ENCODE measurements at regions not wholly inside any gene's neighbourhood (a gene's known extent, or its start where the extent isn't known, plus 50 kb on each side); places are given as distances from the start of the nearest gene placed in this dataset.

GRCh38 chr1:36717431-36717830 is 234.7 kb upstream of the CSF3R start:
- no peak for DNase-seq (ENCODE audit: low read depth)

DNA sequence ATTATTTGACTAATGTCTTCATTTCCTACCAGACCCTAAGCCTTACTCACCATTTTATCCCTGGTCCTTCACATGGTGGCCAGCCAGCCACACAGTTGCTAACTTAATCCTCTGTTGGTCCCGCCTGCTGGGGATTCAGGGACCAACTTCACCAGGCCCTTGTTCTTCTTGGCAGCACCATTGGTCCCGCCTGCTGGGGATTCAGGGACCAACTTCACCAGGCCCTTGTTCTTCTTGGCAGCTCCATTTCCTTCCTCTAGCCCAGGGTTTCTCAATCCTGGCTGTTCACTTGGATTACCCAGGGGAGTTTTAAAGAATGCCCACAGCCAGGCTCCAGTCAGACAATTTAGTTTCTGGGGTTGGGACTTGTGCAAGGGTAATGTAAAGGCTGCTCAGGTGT is 233.1 kb upstream of the CSF3R start:
- no peak for DNase-seq (ENCODE audit: low read depth)

DNA sequence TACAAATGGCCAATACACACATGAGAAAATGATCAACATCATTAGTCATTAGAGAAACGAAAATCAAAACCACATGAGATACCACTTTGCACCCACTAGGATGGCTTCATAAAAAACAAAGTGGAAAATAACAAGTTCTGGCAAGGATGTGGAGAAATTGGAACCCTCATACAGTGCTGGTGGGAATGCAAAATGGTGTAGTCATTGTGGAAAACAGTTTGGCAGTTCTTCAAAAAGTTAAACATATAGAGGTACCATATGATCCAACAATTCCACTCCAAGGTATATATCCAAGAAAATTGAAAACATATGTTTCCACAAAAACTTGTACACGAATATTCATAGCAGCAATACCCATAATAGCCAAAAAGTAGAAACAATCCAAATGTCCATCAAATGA is 231.6 kb upstream of the CSF3R start:
- no peak for DNase-seq (ENCODE audit: low read depth)

DNA sequence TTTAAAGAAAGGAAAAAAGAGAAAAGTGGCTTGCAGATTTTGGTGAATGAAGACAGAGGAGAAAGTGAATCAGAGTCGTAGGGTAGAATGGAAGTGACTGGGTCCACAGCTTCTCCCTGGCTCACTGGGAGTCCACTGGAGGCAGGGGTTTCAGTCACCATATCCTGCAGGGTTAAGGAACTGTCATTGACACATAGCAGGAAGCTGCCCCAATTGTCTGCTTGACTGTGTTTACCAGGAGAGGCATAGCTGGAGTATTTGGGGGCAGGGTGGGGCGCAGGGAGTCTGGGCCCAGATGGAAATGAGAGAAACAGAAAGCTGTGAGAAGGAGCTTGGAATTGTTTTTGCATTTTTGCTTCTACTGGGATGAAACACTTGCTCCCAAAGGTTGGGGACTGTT is 228.8 kb upstream of the CSF3R start:
- DNase-seq (ENCODE audit: low read depth) = no peak

GRCh38 chr1:36710951-36711350 is 228.2 kb upstream of the CSF3R start:
- no peak for DNase-seq (ENCODE audit: low read depth)

GRCh38 chr1:36709869-36710481 is 227.3 kb upstream of the CSF3R start:
- no peak for DNase-seq (ENCODE audit: low read depth)

DNA sequence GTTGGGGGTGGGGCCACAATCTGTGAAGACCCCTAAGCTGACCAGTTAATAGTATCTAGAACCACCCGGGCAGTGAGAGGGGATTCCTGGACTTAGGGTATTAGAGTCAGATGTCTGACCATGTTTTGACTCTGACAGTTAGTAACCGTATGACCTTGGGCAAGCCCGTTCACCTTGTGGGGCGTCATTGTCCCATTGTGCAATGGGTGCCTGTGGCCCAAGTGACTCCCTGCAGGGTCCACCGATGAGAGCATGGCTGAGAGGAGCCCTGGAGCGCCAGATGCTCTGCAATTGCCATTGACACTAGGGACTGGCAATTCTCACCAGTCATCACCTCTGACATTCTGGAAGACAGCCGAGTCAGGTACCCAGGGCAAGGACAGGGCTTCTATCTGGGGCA is 225.9 kb upstream of the CSF3R start:
- DNase-seq (ENCODE audit: low read depth) = no peak

DNA sequence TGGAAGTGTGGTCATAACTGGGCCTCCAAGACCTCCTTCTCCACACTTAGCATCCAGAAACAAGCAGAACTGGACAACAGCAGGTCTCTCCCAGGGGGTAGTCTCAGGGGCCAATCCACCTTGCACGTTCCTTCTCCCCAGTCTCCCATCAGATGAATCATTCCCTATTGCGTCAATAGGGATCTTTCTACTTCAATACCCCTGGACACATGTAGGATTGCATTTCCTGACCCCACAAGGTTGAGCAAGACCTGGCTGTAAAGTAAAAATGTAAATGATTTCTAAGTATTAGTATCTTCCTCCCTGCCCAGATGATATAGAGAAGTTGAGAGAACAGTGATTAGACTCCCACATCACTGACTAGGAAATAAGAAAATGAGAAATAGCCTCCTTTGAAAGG is 224.5 kb upstream of the CSF3R start:
- no peak for DNase-seq (ENCODE audit: low read depth)

DNA sequence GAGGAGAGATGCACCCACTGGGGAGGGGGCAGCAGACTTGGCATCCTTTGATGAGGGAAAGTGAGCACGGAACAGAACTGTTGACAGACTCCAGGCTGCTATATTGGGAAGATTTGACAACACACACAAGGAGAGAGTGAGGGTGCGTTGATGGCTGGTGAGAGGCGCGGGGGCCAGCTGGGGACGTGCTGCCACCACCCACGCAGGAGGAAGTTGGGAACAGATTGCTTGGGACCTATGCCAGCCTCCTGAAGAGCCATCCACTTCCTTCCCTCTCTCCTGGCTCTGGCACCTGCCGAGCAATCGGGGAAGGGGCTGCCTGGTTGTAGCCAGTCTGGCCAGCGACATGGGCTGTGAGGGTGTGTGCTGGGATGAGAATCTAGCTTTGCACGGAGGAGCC is 223.7 kb upstream of the CSF3R start:
- no peak for DNase-seq (ENCODE audit: low read depth)

DNA sequence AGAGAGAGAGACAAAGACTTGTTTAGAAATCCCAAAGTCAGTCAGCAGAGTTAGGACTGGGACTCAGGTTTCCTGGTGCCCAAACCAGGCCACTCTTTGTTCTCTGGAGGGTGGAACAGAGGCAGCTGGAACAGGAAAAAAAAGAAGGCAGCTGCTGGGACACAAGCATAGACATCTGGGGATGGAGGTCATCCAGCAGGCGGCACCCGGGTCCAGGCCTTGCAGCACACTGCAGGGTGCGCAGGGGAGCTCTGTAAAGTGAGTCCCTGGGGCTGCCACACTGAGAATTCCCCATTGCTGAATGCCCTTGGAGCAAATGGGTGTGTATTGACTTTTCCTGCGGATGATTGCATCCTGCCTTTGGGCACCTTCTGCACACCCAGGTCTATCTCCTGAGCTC is 222.9 kb upstream of the CSF3R start:
- no peak for DNase-seq (ENCODE audit: low read depth)

GRCh38 chr1:36703526-36704208 is 221.0 kb upstream of the CSF3R start:
- DNase-seq (ENCODE audit: low read depth) = peak; percentile 17

- DNase-seq (ENCODE audit: low read depth) = no peak
Observed at GRCh38 chr1:36702963-36703362, 220.2 kb upstream of the CSF3R start.

- no peak for DNase-seq (ENCODE audit: low read depth)
Observed at GRCh38 chr1:36699113-36699911, 216.6 kb upstream of the CSF3R start.

- no peak for DNase-seq (ENCODE audit: low read depth)
Observed at GRCh38 chr1:36697836-36698605, 215.3 kb upstream of the CSF3R start.

DNA sequence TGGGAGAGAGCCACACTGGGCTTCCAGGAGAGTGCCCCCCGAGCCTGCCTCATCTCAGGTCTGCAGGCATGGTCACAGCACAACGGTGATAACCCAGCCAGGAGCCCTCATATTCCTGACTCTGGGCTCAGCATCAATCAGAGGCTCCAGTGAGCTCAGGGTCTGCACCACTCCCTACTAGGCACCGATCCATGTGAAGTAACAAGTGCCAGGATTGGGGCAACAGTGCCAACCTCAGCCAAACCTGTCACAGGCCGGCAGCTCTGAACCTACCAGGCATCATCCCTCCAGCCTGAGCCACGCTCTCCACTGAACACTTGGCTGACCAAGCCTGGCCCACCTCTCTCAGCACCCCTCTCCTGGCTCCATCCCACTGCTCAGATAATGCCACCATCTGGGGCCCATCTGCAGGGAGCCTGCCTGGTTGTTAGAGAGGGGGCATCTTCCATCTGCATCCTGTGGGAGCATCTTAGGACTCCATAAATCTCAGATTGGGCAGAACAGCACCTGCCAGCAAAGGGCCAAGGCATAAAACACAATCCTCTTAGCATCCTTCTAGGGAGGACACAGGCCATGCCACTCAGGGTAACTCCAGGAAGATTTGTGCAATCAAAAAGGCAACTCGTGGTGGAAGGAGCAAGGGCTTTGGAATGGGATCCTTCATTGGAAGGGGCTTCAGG is 213.7 kb upstream of the CSF3R start:
- DNase-seq (ENCODE audit: low read depth) = no peak

- no peak for DNase-seq (ENCODE audit: low read depth)
Observed at GRCh38 chr1:36693603-36694002, 210.9 kb upstream of the CSF3R start.

DNA sequence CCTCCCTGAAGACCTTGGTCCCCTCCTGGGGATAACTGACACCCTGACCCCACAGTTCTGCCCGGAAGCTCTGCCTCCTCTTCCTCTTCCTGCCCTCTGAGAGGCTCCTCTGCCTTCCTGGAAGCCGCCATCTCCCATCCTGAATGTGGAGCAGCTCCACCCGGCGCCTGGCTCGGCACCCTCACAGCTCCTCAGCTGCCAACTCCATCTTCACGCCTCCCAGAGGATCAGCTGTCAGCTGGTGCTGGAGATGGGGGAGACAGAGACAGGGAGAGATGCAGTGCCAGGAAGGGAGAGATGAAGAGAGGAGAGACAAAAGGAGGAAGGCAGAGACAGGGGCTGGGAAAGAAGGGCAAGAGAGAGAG is 210.4 kb upstream of the CSF3R start:
- no peak for DNase-seq (ENCODE audit: low read depth)

DNA sequence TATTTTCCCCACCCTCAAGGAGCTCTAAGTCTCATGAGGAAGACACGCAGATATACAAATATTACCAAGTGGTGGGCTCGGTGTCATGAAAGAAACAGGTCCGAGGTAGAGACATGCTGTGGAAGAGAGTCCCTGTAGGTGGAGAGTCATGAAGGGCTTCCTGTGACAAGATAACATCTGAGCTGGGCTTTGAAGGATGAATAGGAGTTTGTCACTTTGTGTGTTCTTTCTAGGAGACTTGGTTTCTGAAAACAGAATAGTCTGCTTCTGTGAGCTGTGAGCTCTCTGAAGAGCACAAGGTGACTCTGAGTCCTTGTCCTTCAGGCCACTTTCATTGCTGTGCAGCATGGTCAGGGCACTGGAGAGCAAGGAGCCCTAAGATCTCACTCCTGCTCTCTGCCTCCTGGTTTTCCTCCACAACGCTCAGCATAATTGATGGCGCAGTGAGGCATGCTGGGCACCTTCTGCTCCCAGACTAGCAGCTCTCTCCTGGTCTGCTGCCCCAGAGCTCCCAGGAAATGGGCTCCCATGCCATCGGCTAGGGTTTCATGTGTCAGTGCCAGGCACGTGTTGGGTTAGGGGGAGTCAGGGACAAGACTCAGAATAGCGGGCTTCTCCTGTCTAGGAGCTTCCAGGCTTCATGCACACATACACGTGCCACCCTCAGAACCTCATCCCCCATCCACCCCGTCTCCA is 209.9 kb upstream of the CSF3R start:
- DNase-seq (ENCODE audit: low read depth) = no peak

DNA sequence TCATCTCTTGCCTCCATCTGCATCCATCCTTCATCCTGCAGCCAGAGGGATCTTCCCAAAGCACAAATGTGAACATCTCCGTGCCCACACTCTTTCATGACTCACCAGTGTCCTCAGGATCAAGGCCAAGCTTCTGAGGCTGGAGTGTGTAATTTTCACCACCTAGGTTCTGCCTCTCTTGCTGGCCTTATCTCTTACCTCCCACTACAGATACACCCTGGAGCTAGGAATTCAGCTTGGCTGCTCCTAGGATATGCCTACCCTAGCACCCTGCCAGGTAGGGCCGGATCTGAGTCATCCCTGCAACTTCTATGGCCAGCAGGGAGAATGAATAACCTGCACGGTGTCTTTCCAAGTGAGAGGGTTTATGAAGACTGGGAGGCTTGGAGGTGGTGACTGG is 208.7 kb upstream of the CSF3R start:
- DNase-seq (ENCODE audit: low read depth) = no peak

DNA sequence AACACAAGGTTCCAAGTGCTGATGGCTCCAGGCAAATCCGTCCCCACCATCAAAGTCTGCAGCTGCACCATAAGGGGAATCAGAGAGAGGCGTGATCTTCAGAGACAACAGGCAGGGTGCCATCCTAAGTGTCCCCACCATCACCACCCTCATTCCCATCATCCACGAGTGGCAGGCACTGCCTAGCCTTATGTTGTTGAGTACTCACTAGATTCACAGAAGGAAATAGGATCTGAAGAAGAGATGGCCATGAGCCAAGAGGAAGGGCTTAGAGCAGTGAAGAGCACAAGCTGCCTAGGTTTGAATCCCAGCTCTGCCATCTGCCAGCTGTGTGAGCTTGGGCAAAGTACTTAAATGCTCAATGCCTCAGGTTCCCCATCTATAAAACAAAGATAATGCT is 207.3 kb upstream of the CSF3R start:
- DNase-seq (ENCODE audit: low read depth) = no peak

DNA sequence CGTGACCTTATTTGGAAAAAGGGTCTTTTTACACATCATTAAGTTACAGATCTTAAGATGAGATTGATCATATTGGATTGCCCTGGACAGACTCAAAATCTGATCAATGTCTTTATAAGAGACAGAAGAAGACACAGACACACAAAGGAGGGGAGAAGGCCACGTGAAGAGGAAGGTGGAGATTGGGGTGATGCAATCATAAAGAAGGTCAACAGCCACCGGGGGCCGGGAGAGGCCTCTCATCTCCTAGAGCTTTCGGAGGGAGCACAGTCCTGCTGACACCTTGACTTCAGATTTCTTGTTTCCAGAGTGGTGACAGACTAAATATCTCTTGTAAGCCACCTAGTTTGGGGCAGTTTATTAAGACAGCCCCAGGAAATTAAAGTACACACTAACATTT is 204.6 kb upstream of the CSF3R start:
- no peak for DNase-seq (ENCODE audit: low read depth)

All from stimulated activated CD8-positive, alpha-beta memory T cell treated with anti-CD3 and anti-CD28 coated beads, Interleukin-15, amount 100 ng/mL, for 1 hour (primary cell).